HG02938 (cell line): ENCODE measurements at regions not wholly inside any gene's neighbourhood (a gene's known extent, or its start where the extent isn't known, plus 50 kb on each side); places are given as distances from the start of the nearest gene placed in this dataset.
A peak's percentile ranks its signal among the peaks of the same experiment; 100 is the strongest.
"Not testable (repeated sequence)": the region's sequence is repeated elsewhere in the genome, so short reads cannot be mapped to it uniquely, and the experiment has no call there.

Experiments used
- ATAC-seq: cut with Tn5 transposase; IDR thresholded peaks from one replicate; pipeline ENCODE4 v1.9.1; 2021; ENCODE audit warnings: mild to moderate bottlenecking, moderate library complexity; ENCODE audit not compliant: unreplicated experiment

DNA sequence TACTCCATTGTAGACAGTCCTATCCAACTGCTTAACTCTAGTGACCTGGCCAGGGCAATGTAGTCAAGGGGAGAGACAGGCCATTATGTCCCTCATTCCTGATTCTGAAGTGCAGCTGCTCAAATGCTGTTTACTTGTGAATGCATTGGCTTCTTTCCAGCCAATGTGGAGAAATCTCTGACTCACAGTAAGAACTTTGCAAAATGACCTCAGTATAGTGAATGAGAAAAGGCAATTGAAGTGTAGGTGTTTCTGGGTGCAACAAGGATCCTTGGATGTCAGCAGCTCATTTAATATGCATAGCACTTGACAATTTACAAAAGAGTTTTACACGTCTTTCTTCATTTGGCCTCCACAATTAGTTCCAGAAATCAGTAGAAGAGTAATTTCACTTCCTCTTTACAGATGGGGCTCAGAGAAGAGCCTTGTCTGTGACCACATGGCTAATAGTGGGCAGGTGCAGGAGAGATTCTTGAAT lies 367.2 kb downstream of the OSTF1 start:
- peak; percentile 98 for ATAC-seq

DNA sequence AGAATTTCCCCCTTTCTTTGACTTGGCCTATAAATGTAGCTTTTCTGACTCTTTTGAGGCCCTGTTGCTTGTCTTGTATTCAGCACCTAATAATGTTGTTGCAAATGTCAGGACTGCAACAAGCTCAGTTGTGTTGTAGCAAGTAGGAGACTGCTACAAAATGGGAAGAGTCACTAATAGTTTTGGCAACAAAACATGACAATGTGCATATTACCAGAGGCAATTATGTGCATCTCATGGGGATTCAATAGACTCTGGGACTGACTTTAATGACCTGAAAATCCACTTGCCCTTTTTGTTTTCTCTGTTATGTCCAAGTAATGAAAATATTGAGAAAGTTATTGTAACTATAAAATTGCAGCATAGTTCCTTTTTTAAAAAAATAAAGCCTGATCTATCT lies 368.4 kb downstream of the OSTF1 start:
- no peak for ATAC-seq

DNA sequence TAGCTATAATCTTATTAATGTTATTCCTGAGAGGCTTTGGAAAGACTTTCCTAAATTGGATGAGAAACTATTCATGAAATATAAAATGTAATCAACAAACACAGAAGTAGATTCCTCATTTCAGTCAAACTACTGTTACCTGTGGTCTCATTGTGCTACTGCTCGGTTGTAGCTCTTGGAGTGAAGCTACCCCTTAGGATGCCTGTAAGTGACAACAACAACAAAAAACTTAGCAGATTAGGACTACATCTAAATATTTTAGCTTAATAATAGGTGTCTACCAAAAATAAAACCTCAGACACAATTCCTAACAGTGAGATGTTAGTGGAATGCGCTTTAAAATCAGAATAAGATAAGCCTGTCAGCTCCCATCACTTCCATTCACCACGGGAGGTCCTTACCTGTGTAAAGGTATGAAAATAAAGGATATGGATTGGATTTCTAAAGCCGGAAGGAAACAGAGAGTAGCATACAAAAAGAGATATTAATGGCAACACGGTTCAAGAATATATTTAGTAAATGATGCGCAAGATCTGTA lies 369.2 kb downstream of the OSTF1 start:
- no peak for ATAC-seq

DNA sequence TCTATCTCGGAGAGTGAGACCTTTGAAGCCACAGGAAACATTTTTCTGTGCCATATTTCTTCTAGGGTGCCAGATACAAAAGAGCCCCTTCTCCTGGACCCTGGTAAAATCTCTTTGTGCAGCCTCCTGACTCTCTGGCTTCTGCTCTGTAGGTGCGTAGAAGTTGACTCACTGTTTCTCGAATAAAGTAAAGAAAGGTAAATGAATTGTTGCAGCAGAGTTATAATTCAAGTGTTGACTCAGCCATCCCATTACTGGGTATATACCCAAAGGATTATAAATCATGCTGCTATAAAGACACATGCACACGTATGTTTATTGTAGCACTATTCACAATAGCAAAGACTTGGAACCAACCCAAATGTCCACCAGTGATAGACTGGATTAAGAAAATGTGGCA lies 371.0 kb downstream of the OSTF1 start:
- not testable (repeated sequence) for ATAC-seq

DNA sequence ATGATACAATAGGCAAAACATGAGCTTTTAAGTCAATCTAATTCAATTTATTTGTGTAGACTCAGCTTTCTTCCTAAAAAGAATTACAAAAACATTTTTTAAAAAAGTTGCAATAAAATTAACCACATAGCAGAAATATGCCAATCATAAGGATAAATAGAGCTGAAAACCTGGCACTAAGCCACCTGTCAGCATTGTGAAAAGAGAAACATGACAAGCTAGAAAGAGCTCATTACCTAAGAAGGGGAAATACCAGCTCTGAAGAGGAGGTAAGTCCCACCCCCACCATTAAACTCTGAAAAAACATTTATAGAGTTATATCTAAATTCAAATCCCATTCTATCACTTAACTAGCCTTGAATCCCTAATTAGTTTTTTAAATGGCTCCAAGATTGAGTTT lies 372.9 kb downstream of the OSTF1 start:
- ATAC-seq: no peak

DNA sequence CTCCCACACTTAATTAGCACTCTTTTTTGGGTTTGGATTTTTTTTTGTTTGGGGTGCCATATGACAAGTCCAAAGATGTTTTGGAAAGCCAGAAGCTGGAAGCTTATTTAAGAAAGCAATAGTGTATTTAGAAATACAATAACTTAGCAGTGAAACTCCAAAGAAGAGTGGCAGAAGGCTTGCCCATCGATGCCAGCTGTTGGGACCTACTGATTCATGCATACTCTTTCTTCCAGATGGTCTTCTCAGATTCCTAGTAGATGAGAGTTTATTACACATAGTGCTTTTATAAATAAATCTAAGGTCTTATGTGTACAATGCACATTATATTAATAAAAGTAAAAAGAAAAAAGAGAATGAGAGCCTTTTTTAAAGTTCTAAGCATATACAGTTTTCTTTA lies 374.6 kb downstream of the OSTF1 start:
- no peak for ATAC-seq

DNA sequence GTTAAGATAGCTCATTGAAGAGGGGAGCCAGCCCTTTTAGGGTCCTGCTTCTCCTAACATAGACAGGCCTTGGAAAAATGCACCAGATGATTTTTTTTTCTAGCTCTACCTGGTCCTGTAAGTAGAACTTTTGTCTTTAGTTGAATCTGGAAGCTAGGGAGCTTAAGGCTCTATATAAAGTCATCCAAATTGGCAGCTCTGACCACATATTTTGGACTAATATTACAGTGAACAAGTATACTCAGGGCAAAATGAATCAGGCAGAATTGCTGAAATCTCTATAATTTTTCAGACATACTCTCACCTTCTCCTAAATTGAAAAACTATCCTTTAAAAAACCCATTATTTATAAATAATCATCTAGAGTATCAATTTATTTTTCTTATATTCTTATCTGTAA lies 375.6 kb downstream of the OSTF1 start:
- no peak for ATAC-seq

DNA sequence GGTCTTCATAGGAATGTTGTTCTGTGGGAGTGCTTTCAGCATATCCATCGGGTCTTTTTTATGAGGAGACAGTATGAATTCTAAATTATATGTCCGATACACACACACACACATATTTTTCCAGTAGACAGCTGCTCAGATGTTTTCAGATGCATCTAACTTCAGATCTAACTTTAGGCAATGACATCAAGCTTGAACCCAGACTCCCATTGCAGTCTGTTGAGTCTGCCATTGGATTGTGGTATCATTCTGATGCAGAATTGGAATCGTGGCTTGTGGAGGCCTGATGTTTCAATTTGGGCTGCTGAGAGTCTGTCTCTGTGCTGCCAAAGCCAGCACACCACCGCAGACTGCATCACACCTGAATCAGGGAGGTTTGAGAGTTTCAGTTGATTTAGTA lies 376.4 kb downstream of the OSTF1 start:
- no peak for ATAC-seq

DNA sequence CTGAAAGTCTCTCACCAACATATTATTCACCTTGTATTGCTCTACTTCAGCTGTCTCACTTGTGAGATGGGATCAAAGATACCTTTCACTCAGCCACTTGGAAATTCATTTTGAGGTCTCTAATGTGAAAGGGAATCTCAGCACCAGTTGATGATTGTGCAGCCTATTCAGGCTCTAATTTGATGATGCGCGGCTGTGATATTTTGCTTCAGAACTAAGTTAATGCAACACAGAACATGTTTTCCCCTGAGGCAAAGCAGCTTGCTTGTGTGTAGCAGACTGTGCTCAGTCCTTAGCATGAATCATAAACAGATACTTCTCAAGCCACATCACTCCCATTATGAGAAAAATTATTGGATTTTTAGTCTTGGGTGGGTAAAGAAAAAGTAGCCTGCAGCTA lies 378.8 kb downstream of the OSTF1 start:
- ATAC-seq: no peak

DNA sequence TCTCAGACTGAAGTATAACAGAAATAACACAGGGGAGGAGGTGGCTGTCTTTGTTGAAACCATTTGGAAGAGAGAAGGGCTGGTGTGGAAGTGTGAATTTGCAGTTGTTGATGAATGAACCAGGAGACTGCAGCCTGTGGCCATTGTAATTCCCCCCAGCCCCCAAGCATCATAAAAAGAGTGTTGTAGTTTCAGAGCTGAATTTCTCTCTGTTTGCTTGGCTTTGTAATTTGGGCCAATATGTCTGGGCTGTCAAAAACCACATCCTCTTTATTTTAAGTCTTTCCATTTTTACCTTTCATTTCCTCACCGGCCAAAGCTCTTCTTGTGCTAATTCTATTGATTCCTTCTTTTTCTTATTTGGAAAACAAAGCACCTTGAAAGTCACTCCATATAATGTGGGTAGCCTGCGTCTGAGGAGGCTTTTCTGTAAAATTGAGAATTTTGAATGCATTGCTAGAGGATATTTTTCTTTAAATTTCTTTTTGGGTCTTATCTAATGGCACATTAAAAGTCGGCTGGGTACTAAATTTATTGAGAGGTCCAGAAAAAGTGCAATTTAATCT lies 383.3 kb downstream of the OSTF1 start:
- ATAC-seq: peak; percentile 58

DNA sequence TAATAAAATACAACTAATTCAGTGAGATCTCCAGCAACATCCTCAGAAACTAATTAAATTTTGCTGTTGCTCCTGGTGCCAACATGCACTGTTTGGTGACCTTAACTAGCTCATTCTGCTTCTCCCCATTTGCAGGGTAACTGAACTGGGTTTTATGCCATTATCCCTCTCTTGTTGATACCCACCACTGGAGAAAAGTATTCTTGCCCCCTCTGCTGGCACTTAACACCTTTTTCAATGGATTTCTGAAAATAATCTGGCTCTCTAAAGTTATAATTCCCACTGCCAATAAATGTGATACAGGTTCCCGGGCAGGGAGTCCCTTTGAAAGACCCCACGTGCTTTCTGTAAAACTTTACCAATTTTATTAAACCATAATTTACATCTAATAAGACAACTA lies 394.3 kb downstream of the OSTF1 start:
- ATAC-seq: no peak

DNA sequence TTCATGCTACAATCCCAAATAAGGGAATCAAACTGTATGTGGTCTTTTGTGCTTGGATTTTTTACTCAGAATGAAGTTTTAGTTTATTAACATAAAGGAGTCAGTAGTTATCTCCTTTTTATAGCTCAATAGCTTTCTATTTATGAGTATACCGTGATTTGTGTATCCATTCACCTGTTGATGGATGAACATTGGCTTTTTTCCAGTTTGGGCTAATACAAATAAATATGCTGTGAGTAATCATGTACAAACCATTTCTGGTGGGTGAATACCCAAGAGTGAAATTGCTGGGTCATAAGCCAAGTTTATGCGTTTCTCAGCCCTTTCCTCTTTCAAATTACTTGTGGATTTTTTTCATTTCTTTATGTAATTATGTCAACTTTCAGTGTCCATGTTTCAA lies 395.3 kb downstream of the OSTF1 start:
- ATAC-seq: no peak

DNA sequence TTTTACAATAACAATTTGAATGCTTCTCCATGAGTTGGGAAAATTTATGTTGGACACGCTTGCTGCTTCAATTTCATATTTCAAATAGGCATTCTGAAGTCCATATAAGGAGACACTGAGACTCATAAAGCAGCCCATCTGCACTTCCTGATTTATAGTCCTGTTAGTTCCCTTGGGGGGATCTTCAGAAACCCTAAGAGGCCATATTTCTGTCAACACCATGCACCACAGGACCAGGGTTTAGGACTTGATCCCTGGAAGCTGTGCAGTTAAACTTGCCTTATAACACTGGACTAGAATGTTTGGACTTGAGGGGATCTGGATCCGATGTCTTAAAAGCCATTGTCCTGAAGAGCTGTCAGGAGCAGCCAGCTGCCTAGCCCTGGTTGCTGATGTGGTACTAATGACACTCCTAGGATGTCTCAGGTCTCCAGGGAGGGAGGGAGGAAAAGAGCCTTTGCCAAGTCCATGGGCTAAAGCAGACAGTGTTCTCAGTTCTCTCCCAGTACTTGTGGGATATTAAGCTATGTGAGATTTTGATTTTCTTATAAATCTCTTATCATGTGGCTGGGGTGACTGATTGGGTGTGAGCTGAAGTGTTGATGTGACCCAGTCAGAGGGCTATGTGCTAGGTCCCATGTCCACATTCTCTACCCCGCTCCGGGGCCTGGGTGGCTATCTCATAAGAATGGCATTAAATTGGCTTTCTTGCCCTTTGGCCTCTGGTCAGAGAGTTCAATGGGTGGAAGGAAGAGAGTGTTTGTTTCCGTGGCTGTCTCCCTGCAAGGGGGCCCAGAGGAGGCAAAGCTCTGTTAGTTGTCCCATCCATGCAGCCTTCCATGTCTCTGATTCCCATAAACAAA lies 399.8 kb downstream of the OSTF1 start:
- no peak for ATAC-seq

DNA sequence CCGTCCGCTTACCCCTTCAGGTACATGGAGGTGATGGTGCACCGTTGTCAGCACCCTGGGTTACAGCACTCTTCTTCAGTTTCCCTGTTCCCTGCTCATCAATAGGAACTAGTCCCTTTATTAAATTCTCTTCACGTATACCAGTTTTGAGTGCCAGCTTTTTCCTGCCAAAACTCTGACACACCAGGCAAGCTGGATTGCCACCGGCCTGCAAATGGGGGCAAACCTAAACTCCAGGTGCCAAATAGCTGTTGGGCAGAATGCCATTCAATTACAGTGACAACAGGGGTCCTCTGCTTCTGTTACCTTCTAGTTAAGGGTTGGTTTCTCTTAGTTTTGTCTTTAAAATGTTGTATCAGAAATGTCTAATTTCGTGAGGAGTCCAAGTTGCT lies 400.4 kb downstream of the OSTF1 start:
- ATAC-seq: no peak

DNA sequence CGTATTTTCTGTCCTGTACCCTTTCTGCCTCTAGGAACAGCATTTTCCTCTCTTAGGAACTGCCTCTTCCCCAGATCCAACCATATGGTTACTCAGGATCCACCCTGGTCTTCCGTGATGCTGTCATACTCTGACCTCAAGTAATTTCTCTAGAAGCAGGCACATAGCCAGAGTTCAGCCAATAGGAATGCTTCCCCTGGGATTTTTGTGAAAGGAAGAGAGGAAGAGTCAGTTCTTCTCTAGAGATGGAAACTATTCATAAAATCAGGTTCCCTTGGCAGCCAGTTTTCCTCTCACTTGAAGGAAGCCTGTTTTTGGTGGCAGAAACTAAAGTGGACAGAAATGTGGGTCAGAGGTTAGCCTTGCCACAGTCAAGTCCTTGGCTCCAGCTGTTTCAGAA lies 400.1 kb upstream of the PCSK5 start:
- no peak for ATAC-seq

DNA sequence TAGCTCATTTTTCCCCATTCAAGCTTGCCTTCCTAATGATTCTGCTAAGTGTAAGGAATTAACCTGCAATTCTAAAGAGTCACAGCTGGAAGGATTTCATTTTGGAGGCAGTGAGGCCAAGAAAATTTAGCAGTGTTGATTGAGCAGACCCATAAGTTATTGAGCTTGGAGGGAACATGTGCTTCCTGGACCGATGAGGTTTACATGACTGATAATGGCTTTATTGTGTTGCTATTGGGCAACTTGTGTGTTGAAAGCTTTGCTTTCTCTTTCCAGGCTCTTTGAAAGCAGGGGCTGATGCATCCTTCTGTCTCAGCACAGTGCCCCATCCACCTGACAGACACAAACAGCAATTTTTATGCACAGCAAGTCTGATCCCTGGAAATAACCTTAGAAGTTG lies 398.9 kb upstream of the PCSK5 start:
- ATAC-seq: no peak

DNA sequence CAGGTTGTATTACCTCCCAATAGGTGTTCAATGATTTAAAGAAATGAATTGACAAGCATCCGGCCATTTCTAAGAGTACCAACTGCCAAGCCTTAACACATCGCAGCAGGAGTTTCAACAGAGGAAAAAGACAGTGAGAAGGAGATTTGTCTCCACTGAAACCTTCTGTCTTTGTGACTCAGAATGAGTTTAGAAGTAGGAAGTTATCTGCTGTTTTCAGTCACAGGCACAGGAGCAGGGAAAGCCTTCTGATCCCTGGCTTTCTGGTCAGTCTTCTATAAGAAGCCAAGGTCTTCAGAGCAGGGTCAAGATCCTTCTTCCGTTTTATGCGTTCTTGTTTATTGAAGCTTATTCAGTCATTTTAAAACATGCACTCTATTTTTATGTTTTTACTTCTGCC lies 390.7 kb upstream of the PCSK5 start:
- ATAC-seq: no peak

DNA sequence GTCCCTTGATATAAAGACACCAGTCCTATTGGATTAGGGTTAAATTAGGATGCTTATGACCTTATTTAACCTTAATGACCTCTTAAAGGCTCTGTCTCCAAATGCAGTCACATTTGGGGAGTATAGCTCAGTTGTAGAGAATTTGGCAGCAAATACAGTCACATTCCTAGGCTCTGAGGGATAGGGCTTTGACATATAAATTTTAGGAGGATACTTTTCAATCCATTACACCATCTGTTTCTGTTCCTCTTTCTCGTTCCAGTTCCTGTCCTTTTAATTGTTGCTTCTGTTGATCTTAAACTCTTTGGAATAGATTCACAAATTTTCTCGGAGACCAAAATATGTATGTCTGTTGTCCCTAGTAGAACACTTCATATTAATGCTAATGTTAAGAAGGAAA lies 390.0 kb upstream of the PCSK5 start:
- ATAC-seq: no peak

DNA sequence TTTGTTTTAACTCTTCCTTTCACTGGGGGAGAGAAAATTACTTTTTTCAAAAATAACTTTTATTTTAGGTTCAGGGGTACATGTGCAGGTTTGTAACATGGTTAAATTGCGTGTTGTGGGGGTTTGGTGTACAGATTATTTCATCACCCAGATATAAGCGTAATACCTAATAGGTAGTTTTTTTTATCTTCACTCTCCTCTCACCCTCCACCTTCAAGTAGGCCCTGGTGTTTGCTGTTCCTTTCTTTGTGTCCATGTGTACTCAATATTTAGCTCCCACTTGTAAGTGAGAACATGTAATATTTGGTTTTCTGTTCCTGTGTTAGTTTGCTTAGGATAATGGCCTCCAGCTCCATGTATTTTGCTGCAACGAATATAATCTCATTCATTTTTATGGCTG lies 389.5 kb upstream of the PCSK5 start:
- not testable (repeated sequence) for ATAC-seq

DNA sequence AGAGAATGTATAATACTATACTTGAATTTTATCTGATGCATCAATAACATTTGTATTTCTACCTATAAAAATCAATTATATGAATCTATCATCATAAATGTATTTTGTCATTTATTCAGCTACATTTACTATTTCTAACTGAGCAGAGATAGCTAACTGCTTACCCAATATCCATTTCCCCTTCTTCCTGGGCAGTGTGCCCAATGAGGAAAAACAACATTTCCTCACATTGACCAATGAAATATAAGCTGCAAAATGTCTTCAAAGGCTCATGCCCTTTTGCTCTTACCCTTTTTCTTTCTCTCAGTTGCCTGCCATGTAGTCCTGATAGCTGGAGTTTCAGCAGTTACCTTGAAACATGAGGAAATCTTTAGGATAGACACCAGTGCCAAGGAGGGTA lies 385.8 kb upstream of the PCSK5 start:
- no peak for ATAC-seq

DNA sequence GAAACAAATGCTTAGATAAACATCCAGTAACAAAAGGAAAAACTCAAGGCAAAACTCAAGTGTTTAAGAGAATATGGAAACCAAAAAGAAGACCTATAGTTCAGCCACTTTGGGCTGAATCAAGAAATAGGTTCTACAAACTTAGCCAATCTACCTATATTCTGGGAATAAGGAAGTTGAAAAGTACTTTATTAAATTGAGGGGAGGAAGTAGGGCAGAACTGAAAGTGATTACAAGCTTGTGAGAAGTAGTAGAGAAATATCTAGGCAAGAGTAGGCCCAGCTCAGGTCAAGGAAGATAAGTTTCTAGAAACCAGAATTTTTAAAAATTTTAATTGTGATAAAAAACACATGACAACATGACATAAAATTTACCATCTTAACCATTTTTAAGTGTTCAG lies 384.8 kb upstream of the PCSK5 start:
- ATAC-seq: no peak

DNA sequence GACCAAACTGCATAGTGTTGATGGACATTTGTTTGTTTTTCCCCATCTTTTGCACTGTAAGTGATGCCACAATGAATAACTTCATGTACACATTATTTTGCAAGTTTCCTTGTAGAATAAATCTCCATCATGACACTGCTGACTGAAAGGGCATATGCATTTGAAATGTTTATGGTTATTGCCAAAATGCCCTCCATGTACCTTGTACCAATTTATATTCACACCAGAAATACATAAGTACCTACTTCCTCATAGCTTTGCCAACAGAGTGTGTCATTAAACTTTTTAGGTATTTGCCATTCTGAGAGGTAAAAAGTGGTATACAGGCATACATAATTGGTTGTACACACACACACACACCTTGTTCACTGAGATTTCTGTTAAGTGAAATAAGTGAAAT lies 361.0 kb upstream of the PCSK5 start:
- no peak for ATAC-seq
